NCI-H510A treated with DMSO at 0.1 percent for 48 hours (cell line): ENCODE measurements at regions not wholly inside any gene's neighbourhood (a gene's known extent, or its start where the extent isn't known, plus 50 kb on each side); places are given as distances from the start of the nearest gene placed in this dataset.

ENCODE experiments used
- DNase-seq: peaks from one replicate; lab custom pipeline; 2025; lab: John Stamatoyannopoulos, UW

- DNase-seq: no peak
Observed at GRCh38 chr2:211067029-211067428, 510.6 kb downstream of the CPS1 start.

- no peak for DNase-seq
Observed at GRCh38 chr2:211068108-211068780, 511.8 kb downstream of the CPS1 start.

DNA sequence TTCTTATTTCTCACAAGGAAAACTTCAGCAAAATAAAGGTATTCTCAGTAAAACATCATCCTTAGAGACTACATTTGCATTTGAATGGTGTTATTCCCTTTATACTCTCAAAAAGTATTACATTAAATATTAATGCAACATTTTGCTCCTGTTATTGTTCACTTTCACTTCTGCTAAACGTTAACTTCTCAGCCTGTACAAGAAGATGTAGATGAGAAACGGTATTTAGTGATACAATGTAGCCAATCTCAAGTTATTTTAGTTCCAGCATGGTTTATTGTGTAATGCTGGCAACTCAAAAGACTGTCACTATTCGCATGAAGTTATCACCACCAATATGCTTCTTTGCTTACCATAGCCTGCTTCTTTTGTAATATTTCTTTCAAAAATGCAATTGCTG lies 514.1 kb downstream of the CPS1 start:
- no peak for DNase-seq

DNA sequence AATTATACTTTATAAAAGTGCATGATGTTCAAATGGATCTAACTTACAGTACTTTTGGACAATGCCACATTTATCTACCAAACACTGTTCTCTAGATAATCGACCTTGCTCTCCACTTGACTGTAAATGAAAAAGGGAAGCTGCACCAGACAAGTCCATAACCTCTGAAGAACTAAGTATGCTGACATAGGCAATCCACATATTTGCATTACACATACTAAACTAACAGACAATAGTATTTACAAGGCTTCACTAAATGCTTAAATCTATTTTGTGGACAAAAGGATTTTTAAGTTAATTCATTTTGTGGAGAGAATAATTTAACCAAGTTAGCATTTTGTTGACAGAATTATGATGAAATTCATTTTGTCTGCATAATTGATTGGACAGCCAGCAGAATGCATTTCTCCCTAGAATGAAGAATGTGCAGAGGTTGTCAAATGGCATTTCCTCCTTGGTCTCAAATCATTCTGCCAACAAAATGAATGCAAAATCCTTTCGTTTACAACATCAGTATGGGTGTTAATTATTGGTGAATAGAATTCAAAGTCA lies 520.9 kb downstream of the CPS1 start:
- DNase-seq: peak; percentile 34

- no peak for DNase-seq
Observed at GRCh38 chr2:211084352-211084751, 528.0 kb downstream of the CPS1 start.

- peak; percentile 62 for DNase-seq
Observed at GRCh38 chr2:211085056-211085680, 528.8 kb downstream of the CPS1 start.

DNA sequence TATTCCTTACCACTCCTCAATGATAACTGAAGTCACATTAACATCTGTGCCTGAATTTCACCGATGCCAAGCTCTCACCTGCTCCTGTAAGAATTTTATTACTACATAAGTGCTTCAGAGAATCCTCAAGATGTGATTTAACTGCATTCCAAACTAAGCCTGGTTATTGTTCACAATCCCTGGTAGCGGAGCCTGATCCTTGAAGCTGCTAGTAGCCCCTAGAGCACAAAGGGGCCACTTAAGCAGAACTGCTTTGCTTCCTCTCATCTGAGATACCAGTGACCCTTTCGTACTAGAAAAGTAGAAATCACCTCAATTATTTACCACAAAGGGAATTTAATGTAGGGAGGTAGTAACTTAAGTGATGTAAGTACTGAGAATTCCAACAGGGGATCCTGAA lies 529.6 kb downstream of the CPS1 start:
- DNase-seq: no peak

DNA sequence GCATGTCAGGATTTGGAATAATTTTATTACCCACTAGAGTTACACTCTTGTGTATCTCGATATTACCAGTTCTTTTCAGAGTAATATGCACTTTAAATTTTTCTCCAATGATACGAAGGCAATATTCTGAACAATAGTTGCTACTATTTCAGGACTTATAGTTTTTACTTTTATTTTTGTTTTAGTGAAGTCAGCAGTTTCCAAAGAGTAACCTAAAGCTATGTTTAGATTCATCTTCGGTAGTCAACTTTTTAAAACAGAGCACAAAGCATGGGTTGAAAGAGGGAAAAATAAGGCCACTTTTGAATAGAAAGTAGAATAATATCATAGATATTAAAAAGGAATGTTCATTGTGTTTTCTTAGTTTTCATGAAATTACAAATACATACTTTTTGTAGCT lies 532.7 kb downstream of the CPS1 start:
- no peak for DNase-seq

DNA sequence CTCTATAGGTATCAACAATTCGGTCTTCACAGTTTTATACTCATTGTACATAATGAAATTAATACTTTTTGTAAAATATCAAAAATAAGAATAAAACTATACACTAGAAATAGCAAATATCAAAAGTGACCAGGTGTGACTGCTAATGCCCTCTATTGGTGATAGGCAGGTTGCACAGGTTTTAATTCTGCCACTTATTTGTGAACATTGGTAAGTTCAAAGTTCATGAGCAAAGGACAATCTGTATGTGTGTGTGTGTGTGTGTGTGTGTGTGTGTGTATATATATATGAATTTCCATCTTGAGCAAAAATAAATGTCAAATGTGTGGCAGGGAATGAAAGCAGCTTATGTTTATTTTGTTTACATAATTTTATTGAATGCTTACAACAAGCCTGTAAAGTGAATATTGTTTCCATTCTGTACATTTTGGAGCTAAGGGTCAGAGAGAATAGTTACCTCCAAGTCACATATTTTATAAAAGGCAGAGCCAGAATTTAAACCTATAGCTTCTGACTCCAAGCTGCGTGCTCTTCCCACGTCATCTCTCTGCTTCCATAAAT lies 537.4 kb downstream of the CPS1 start:
- DNase-seq: peak; percentile 3

- DNase-seq: no peak
Observed at GRCh38 chr2:211103989-211104388, 547.6 kb downstream of the CPS1 start.

DNA sequence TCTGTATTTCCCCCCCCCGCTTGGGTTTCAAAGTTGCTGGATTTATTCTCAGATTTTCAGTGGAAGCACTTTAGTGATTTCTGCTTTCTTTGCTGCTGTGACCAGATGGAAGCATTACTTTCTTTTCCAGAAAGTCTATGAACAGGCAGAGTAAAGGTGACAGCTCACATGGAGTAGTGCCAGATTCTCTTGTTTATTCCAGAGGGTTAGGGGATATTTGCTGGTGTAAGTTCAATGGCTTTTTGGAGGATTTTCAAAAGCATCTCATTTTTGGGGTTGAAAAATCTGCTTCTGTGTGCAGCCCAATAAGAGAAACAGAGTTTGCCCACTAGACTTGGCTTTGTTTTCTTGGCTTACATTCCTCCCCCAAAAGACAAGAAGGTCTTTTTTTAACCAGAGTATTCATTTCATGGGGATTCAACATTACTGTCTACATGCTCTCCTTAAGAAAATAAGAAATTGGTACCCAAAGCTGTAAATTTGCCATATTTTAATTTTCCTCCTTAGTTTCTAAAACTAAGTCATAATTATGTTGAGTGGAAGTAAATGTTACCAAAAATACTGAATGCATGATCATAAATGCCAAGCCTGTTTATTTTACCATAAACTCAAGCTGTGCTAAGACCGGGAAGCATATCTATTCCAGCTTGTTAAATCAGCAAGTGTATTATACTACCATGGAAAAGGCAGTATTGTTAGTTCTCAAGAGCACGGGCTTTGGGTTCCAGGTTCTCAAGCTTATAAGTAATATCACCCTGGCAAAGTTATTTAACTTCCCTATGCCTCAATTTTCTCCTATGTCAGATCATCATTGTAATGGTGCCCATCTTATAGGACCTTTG lies 557.2 kb downstream of the CPS1 start:
- DNase-seq: no peak

- DNase-seq: no peak
Observed at GRCh38 chr2:211114826-211115455, 558.5 kb downstream of the CPS1 start.

GRCh38 chr2:211117026-211117425 lies 560.6 kb downstream of the CPS1 start:
- no peak for DNase-seq

- no peak for DNase-seq
Observed at GRCh38 chr2:211126256-211126655, 569.9 kb downstream of the CPS1 start.

GRCh38 chr2:211127501-211127900 lies 571.1 kb downstream of the CPS1 start:
- no peak for DNase-seq

DNA sequence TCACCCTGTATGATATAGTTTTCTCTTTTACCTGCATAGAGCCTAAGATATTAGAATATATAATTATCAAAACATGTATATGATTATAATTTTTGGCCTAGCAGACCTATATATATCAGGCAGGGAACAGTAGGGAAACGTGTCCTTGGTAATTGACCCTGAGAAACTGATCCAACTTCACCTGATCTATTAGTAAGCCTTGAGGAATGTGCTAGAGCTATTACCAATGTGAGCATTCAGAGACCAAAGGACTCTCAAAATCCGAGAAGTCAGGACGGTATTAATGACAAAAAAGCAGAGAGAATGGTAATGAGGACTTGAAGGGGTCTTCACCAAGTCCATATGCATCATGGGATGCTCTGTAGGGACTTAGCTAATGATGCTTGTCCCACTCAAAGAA lies 571.9 kb downstream of the CPS1 start:
- DNase-seq: no peak

DNA sequence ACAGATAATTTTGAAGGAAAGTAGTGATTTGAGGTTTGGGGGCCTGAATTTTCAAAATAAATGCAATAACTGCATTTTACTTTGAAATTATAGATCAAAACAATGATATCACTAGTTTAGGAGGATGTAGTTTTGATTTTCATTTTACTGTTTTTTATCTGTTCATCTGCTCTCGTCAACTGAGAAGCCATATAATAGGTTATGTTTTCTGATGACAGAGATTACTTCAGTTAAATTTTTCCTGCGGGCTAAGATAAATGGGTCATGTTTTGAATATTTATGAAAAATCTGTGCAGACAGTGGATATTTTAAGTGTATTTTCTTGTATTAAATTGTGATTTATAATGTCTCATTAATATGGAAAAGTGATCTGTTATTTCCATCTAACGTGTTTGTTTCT lies 573.4 kb downstream of the CPS1 start:
- no peak for DNase-seq

DNA sequence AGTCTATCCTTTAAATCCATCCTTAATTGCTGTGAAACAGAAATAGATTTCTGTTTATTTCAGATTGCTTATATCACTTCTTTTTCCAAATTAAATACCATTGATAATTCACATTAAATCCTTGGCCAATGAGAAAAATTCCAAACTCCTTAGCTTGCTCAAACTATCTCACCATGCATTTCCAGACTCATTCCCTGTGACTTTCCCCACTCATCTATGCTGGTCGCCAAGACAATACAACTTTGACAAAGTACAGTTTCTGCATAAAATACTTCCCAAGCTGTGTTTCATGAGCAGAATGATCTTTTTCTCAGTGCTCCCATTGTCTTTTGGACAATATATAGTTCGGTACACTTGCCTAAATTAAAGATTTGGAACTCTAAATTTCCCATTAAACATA lies 575.6 kb downstream of the CPS1 start:
- DNase-seq: no peak

DNA sequence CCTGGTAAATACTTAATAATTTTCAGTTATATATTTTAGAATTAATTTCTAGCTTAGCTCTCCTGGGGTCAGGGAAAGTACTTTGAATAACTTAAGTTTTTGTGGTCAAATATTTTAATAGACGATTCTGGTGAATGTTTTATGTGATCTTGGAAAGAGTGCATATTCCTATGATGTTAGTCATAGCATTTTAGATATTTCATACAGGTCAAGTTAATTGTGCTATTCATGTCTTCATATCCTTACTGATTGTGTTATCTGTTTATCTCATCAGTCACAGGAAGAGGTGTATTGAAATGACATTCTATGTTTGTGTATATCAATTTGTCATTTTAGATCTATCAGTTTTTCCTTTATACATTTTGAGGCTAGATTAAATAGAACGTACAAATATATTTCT lies 576.2 kb downstream of the CPS1 start:
- DNase-seq: no peak

DNA sequence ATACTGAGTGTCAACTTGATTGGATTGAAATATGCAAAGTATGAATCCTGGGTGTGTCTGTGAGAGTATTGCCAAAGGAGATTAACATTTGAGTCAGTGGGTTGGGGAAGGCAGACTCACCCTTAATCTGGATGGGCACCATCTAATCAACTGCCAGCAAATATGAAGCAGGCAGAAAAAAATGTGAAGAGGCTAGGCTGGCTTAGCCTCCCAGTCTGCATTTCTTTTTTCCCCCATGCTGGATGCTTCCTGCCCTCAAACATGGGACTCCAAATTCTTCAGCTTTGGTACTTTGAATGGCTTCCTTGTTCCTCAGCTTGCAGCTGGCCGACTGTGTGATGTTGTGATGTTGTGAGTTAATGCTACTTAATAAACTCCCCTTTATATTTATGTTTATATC lies 577.4 kb downstream of the CPS1 start:
- DNase-seq: no peak

DNA sequence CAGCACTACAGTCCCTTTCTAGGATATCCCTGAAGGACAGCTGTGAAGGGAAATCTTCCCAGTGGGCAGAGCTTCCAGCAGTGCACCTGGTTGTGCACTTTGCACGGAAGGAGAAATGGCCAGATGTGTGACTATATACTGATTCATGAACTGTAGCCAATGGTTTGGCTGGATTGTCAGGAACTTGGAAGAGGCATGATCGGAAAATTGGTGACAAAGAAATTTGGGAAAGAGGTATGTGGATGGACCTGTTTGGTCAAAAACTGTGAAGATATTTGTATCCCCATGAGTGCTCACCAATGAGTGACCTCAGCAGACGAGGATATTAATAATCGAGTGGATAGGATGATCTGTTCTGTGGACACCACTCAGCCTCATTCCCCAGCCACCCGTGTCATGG lies 582.2 kb downstream of the CPS1 start:
- no peak for DNase-seq

GRCh38 chr2:211141646-211142045 lies 585.2 kb downstream of the CPS1 start:
- DNase-seq: no peak
